Activated B cell treated with CpG ODN at 0.5 μM for 24 hours (primary cell): ENCODE measurements at regions not wholly inside any gene's neighbourhood (a gene's known extent, or its start where the extent isn't known, plus 50 kb on each side); places are given as distances from the start of the nearest gene placed in this dataset.

Experiments used
- ATAC-seq: fragments of 200-7000 bp; cut with Tn5 transposase; one replicate; pipeline ENCODE4 v1.10.0; 2021; ENCODE audit warnings: low read depth, mild to moderate bottlenecking, moderate library complexity
- CTCF ChIA-PET: fragments of 350-600 bp; sonication (Branson Sonifier 250); formaldehyde crosslinking; loops from one replicate; lab custom pipeline; 2021; ENCODE audit warnings: antibody characterized with exemption; lab: Charles Lee
- POLR2A ChIA-PET: fragments of 350-600 bp; sonication (Branson Sonifier 250); formaldehyde crosslinking; loops from one replicate; lab custom pipeline; 2021; ENCODE audit warnings: antibody characterized with exemption; lab: Charles Lee
- DNase-seq: peaks from one replicate; pipeline ENCODE4 v3.0.0; 2022
- H3K27ac Mint-ChIP-seq: one replicate; pipeline ENCODE4 v1.8.0; 2020; ENCODE audit warnings: mixed read lengths
- H3K27me3 Mint-ChIP-seq: one replicate; pipeline ENCODE4 v1.8.0; 2021; ENCODE audit warnings: mixed read lengths
- H3K36me3 Mint-ChIP-seq: one replicate; pipeline ENCODE4 v1.8.0; 2021; ENCODE audit warnings: low read depth, mixed read lengths
- H3K4me1 Mint-ChIP-seq: one replicate; pipeline ENCODE4 v1.8.0; 2021; ENCODE audit warnings: mixed read lengths
- H3K4me3 Mint-ChIP-seq: one replicate; pipeline ENCODE4 v1.8.0; 2020; ENCODE audit warnings: mild to moderate bottlenecking, mixed read lengths
- H3K9me3 Mint-ChIP-seq: one replicate; pipeline ENCODE4 v1.8.0; 2020; ENCODE audit warnings: mixed read lengths
- CTCF ChIP-seq: fragments of 200-600 bp; IDR thresholded peaks from one replicate; pipeline ENCODE4 v1.8.0; 2022; ENCODE audit warnings: antibody characterized with exemption, mild to moderate bottlenecking
- intact Hi-C: fragments of 100-400 bp; cut with micrococcal nuclease; formaldehyde crosslinking; loops from one replicate; pipeline ENCODE4 v1.15.1; 2024

GRCh38 chr2:41337956-41338355 lies 709.9 kb upstream of the PKDCC start:
- Mint-ChIP-seq H3K4me3 (no peak overlapping the region), H3K36me3 (no peaks in the 10 kb centered on the region), H3K27me3 (no peaks in the 10 kb centered on the region), H3K4me1 (no peaks in the 10 kb centered on the region), H3K9me3 (no peaks in the 10 kb centered on the region), H3K27ac (no peak overlapping the region)
- POLR2A ChIA-PET: no interaction called here
- no peak for ATAC-seq
- CTCF ChIA-PET: no interaction called here
- intact Hi-C loops: no loop called here
- TF ChIP-seq CTCF: no peak
- DNase-seq: no peak

- CTCF ChIA-PET: no interaction called here
- POLR2A ChIA-PET: no interaction called here
- Mint-ChIP-seq H3K27me3 (no peaks in the 10 kb centered on the region), H3K9me3 (no peaks in the 10 kb centered on the region), H3K36me3 (no peaks in the 10 kb centered on the region), H3K4me3 (no peak overlapping the region), H3K27ac (no peak overlapping the region), H3K4me1 (no peaks in the 10 kb centered on the region)
- ATAC-seq (no peak), DNase-seq (no peak)
- intact Hi-C loops: no loop called here
- TF ChIP-seq CTCF: no peak
Observed at GRCh38 chr2:41344529-41344928, 703.3 kb upstream of the PKDCC start.

- TF ChIP-seq CTCF: no peak
- no peak overlapping the region for H3K4me3 Mint-ChIP-seq
- intact Hi-C loops: no loop called here
- DNase-seq (no peak), ATAC-seq (no peak)
- ChIA-PET POLR2A (no interaction called here), CTCF (no interaction called here)
- no peaks in the 10 kb centered on the region for H3K9me3 Mint-ChIP-seq
- H3K27ac Mint-ChIP-seq: no peak overlapping the region
- H3K36me3 Mint-ChIP-seq: no peaks in the 10 kb centered on the region
- H3K27me3 Mint-ChIP-seq: no peaks in the 10 kb centered on the region
- no peaks in the 10 kb centered on the region for H3K4me1 Mint-ChIP-seq
Observed at GRCh38 chr2:41353060-41353459, 694.8 kb upstream of the PKDCC start.

- Mint-ChIP-seq H3K4me1 (no peaks in the 10 kb centered on the region), H3K36me3 (no peaks in the 10 kb centered on the region), H3K4me3 (no peak overlapping the region), H3K27ac (no peak overlapping the region), H3K9me3 (peaks cover 2% of the 10 kb centered on the region), H3K27me3 (no peaks in the 10 kb centered on the region)
- DNase-seq (no peak), ATAC-seq (no peak)
- ChIA-PET POLR2A (no interaction called here), CTCF (no interaction called here)
- intact Hi-C loops: no loop called here
- no peak for TF ChIP-seq CTCF
Observed at GRCh38 chr2:41355794-41356193, 692.0 kb upstream of the PKDCC start.

- no peak for TF ChIP-seq CTCF
- ATAC-seq: no peak
- no peak overlapping the region for H3K4me3 Mint-ChIP-seq
- intact Hi-C loops: no loop called here
- no peak overlapping the region for H3K27ac Mint-ChIP-seq
- H3K9me3 Mint-ChIP-seq: peaks cover 18% of the 10 kb centered on the region
- no peaks in the 10 kb centered on the region for H3K36me3 Mint-ChIP-seq
- ChIA-PET POLR2A (no interaction called here), CTCF (no interaction called here)
- no peaks in the 10 kb centered on the region for H3K27me3 Mint-ChIP-seq
- H3K4me1 Mint-ChIP-seq: no peaks in the 10 kb centered on the region
- no peak for DNase-seq
Observed at GRCh38 chr2:41364842-41365241, 683.0 kb upstream of the PKDCC start.
